HG03520 (cell line): ENCODE measurements at regions not wholly inside any gene's neighbourhood (a gene's known extent, or its start where the extent isn't known, plus 50 kb on each side); places are given as distances from the start of the nearest gene placed in this dataset.

ENCODE experiments used
- ATAC-seq: cut with Tn5 transposase; IDR thresholded peaks from one replicate; pipeline ENCODE4 v1.9.1; 2021; ENCODE audit warnings: mild to moderate bottlenecking, moderate library complexity; ENCODE audit not compliant: unreplicated experiment

DNA sequence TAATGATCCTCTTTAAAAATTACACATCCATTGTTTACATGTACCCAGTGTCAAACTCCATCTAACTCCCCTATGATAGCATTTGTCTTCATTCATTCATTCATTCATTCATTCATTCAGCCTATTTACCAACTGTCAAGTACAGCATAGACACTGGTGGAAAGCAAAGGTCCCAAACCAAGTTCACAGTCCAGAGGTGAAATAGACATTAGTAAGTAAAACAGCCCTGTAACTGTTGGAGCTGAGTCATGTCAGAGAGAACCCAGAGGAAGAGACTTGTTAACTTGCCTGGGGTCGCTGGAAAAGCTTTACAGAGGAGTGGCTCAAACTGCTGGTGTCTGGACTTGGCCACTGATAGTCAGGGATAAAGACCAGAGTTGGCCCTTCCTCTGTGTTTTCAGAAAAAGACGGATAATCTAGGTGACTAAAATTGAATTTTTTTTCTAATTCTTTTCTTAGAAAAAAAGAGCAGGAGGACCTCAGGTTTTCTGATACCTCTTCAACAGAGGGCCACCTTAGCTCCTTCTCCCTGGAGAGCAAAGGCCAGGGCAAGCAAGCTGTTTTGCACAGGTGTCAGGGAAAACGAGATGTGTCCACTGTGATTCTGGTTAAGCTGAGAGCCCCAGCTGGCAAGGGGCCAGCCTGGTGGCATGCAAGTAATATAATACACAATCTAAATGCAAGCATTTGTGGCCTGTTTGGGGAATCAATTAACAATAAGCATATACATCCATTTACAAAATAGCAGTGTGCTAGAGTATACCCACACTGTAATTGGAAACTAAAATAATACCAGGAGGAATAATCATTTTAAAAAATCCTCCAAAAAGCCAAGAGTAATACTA lies 96.7 kb upstream of the SLC14A2 start:
- ATAC-seq, result no peak

- no peak for ATAC-seq
These were observed 95.6 kb upstream of the SLC14A2 start for GRCh38 chr18:45519411-45520280.

GRCh38 chr18:45521136-45521535 lies 94.1 kb upstream of the SLC14A2 start:
- no peak for ATAC-seq

GRCh38 chr18:45521777-45522176 lies 93.5 kb upstream of the SLC14A2 start:
- ATAC-seq, result no peak

GRCh38 chr18:45522371-45522770 lies 92.9 kb upstream of the SLC14A2 start:
- no peak for ATAC-seq

- no peak for ATAC-seq
These were observed 90.0 kb upstream of the SLC14A2 start for GRCh38 chr18:45525301-45525700.

GRCh38 chr18:45526114-45526841 lies 89.0 kb upstream of the SLC14A2 start:
- ATAC-seq, result no peak

DNA sequence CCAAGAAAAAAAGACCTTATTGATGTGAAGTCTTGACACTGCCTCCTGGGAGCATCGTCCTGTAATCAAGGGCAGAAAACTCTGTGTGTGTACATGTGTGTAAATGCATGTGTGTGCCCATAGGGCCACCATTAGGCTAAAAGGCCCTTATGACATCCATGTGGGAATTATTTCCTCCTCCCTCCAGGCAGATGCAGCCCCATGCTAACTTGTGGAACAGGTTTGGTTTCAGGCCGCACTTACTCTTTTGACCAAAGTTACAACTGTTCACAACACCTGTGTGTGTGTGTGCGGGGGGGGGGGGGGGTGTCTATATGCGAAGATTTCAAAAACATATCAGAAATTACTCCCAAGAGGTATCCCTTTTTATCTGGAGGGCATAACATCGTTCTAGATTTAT lies 87.4 kb upstream of the SLC14A2 start:
- ATAC-seq, result no peak

DNA sequence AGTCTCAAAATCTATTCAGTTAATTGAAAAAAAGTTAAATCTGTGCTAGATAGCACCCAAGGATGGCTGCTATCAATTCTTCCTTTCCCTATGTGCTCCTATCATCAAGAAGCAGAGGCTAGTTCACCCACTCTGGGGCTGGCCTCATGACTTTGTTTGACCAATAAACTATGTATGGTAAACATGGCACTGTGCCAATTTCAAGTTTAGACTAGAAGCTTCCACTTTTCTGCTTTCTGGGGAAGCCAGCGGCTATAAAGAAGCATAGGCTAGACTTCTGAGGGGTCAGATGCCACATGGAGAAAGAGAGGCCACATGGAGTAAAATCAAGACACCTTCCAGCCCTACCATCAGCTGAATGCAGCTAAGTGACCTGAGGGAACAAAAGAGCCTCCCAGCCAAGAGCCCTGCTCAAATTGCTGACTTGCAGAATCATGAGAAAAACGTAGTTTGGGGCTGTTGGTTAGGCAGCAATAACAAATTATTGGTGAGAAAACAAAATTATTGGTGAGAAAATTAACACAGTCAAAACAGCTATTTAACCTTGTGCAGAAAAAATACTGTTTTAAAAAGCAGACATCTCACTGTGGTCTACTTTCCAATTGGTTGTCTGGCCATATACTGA lies 86.5 kb upstream of the SLC14A2 start:
- no peak for ATAC-seq

DNA sequence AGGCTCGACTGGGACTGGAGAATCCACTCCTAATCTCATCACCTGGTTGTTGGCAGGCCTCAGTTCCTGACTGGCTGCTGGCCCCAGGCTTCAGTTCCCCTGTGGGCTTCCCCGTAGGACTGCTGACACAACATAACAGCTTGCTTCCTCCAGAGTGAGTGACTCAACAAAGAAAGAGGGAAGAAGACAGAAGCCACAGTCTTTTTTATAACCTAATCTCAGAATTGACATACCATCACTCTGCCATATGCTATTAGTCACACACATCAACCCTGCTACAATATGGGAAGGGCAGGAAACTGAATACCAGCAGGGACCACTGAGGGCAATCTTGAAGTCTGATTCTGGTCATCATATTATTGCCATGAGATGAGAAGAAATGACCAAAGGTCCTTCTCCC lies 76.8 kb upstream of the SLC14A2 start:
- no peak for ATAC-seq

DNA sequence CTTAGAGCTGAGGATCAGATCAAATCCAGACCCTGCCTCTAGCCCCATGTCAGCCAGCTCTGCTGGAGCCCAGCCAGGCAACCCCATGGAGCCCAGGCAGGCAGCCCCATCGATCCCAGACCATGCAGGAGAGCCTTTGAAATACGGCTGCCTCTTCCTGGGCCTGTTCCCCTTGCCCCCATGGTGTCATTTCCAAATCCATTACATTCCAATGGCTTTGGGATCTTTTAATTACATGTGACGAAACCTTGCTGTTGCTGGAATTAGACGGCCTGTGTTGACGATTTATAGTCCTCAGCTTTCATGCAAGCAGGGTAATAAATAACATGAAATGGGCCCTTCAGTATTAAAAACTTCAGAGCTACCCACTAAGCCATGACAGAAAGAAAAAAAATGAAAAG lies 75.8 kb upstream of the SLC14A2 start:
- no peak for ATAC-seq

DNA sequence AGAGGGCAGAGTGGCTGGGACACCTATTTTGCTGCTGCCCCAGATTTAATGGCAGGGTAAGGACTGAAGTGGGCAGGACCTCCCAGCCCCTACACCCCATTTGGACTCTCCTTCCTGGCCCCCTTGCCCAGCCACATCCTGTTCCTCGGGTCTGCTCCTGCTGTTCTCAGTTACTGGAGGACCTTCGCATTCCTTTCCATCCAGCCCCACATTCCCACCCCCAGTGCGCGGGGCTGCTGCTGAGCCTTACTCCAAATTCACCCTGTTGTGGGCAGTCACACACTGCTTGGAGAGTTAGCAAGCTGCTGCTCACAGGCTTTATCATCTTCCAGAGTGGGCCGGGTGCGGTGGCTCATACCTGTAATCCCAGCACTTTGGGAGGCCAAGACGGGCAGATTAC lies 75.2 kb upstream of the SLC14A2 start:
- no peak for ATAC-seq

DNA sequence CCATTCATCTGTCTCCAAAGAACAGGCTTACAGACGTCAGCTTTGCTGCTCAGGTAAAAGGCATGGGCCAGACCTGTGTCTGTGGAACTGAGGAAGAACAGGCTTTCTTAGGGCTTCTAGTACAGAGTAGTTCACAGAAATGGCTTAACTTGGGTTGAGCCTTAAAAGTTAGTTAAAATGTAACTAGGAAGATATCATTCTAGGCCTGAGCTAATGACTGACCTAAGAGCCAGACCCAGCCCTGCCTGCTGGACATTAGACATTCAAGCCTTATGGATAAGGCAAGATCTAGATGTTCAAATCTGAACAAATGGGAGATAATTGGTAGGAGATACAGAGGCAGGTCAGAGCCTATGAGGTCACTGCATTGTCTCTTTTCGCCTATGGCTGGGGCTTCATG lies 73.9 kb upstream of the SLC14A2 start:
- no peak for ATAC-seq

- ATAC-seq, result no peak
These were observed 73.2 kb upstream of the SLC14A2 start for GRCh38 chr18:45542043-45542442.

DNA sequence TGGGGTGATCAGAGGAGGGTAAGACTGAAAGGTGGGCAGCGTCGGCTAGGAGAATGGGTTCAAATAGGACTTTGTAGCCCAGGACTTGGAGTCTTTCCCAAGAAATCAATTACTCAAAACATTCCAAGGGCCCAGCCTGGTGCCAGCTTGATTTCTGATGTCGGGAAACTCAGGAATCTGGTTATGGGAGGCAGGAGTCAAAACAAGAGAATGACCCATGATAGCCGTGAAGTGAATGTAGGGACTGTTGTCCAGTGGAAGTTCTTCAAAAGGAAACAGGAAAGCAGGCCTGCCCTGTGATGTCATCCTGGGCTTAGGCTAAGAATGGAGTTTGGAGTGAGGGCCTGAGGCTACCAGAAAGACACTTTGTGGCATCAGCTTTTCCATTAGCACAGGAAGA lies 67.4 kb upstream of the SLC14A2 start:
- ATAC-seq, result no peak

DNA sequence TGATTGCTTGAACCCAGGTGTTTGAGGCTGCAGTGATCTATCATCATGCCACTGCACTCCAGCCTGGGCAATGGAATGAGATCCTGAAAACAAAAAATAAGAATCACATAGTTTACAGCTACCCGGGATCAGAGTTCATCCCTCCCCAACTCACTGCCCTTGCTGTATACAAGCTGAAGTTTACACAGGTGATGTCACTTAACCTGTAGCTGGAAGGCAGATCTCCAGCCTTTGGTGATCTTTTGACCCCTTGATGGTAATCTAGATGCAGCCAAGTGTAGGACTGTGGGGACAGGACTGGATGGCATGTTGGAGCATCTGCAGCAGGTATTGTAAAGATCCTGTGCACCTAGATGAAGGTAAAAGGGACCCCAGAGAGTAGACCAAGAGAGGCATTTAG lies 66.7 kb upstream of the SLC14A2 start:
- ATAC-seq, result no peak

GRCh38 chr18:45549290-45549689 lies 66.0 kb upstream of the SLC14A2 start:
- ATAC-seq, result no peak

- no peak for ATAC-seq
These were observed 64.0 kb upstream of the SLC14A2 start for GRCh38 chr18:45551142-45551815.

- no peak for ATAC-seq
These were observed 61.4 kb upstream of the SLC14A2 start for GRCh38 chr18:45553723-45554388.

- ATAC-seq, result no peak
These were observed 60.9 kb upstream of the SLC14A2 start for GRCh38 chr18:45554389-45554737.
